HCT116 (cell line): ENCODE measurements at regions not wholly inside any gene's neighbourhood (a gene's known extent, or its start where the extent isn't known, plus 50 kb on each side); places are given as distances from the start of the nearest gene placed in this dataset.
"Not testable (repeated sequence)": the region's sequence is repeated elsewhere in the genome, so short reads cannot be mapped to it uniquely, and the experiment has no call there.

Experiments used
- EZH2 ChIP-seq: fragments of 200-600 bp; sonication (generic); IDR thresholded peaks from 2 replicates; pipeline ENCODE4 v1.6.1; 2017; ENCODE audit warnings: antibody characterized with exemption, mixed run types
- EZH2phosphoT487 ChIP-seq: fragments of 200-600 bp; IDR thresholded peaks from 2 replicates; pipeline ENCODE4 v1.6.1; 2018; ENCODE audit warnings: antibody characterized with exemption, borderline replicate concordance
- POLR2A ChIP-seq: IDR thresholded peaks from 2 replicates; pipeline ENCODE4 v1.7.0; 2011; ENCODE audit warnings: borderline replicate concordance; ENCODE audit not compliant: insufficient read depth, insufficient read length; ENCODE audit errors: extremely low read depth
- POLR2AphosphoS5 ChIP-seq: IDR thresholded peaks from 2 replicates; pipeline ENCODE4 v1.6.1; 2011; ENCODE audit warnings: mild to moderate bottlenecking, low read depth, low read length, moderate library complexity
- RAD21 ChIP-seq: IDR thresholded peaks from 2 replicates; pipeline ENCODE4 v1.6.1; 2012; ENCODE audit warnings: low read depth, mild to moderate bottlenecking
- SP1 ChIP-seq: IDR thresholded peaks from 2 replicates; pipeline ENCODE4 v1.6.1; 2012; ENCODE audit warnings: low read depth
- YY1 ChIP-seq: IDR thresholded peaks from 2 replicates; pipeline ENCODE4 v1.6.1; 2011; ENCODE audit warnings: low read length, low read depth, moderate library complexity, mild to moderate bottlenecking; ENCODE audit not compliant: insufficient replicate concordance; ENCODE audit errors: extremely low read depth
- TF ChIP-seq, protein P1 (sequence below), 3 experiments: fragments of 200-600 bp in 1 of 3; sonication (generic) in 1 of 3; IDR thresholded peaks in 2 of 3; conservative IDR thresholded peaks in 1 of 3; 2 replicates each; pipeline ENCODE4 v1.5.1; 2012 to 2017; ENCODE audit warnings: low read depth in 2 of 3, low read length in 2 of 3, antibody characterized with exemption in 1 of 3, borderline replicate concordance in 1 of 3, control low read depth in 1 of 3, mild to moderate bottlenecking in 1 of 3, mixed read lengths in 1 of 3, mixed run types in 1 of 3, moderate library complexity in 1 of 3; ENCODE audit not compliant: insufficient read depth in 1 of 3
- TF ChIP-seq, protein P2 (sequence below): IDR thresholded peaks from 2 replicates; pipeline ENCODE4 v1.6.1; 2012; ENCODE audit warnings: low read depth
- TF ChIP-seq, protein P3 (sequence below): IDR thresholded peaks from 2 replicates; pipeline ENCODE4 v1.6.1; 2011; ENCODE audit warnings: mild to moderate bottlenecking, low read length, moderate library complexity; ENCODE audit not compliant: insufficient replicate concordance; ENCODE audit errors: extremely low read depth

DNA sequence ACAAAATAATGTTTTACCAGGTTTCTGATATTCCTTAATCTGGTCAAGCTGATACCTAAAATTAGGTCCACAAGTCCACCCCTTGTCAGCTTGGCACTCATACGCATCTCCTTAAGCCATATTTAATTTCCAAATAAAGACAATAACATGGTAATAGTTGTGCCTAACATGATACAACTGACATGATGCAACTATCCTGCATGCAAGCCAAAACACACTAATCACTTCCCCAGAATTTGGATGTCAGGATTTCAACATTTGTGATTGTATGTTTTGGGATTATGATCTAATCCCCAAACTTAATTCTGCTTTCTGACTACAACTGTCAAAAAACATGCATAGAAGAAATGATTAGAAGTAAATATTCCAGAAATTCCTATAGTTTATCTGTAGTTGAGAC, 174.4 kb upstream of the ZNF92 start:
- not testable (repeated sequence) for TF ChIP-seq RAD21, POLR2AphosphoS5, POLR2A, EZH2phosphoT487, YY1, SP1, EZH2
- TF ChIP-seq, protein P1, sequence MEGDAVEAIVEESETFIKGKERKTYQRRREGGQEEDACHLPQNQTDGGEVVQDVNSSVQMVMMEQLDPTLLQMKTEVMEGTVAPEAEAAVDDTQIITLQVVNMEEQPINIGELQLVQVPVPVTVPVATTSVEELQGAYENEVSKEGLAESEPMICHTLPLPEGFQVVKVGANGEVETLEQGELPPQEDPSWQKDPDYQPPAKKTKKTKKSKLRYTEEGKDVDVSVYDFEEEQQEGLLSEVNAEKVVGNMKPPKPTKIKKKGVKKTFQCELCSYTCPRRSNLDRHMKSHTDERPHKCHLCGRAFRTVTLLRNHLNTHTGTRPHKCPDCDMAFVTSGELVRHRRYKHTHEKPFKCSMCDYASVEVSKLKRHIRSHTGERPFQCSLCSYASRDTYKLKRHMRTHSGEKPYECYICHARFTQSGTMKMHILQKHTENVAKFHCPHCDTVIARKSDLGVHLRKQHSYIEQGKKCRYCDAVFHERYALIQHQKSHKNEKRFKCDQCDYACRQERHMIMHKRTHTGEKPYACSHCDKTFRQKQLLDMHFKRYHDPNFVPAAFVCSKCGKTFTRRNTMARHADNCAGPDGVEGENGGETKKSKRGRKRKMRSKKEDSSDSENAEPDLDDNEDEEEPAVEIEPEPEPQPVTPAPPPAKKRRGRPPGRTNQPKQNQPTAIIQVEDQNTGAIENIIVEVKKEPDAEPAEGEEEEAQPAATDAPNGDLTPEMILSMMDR (IDR thresholded peaks at IDR 0.05 in 2 of 3, conservative IDR thresholded peaks at IDR 0.05 in 1 of 3; ENCODE audit: borderline replicate concordance in 1 of 3, insufficient read depth in 1 of 3, low read depth in 2 of 3, low read length in 2 of 3), result not testable (repeated sequence)
- TF ChIP-seq, protein P2, sequence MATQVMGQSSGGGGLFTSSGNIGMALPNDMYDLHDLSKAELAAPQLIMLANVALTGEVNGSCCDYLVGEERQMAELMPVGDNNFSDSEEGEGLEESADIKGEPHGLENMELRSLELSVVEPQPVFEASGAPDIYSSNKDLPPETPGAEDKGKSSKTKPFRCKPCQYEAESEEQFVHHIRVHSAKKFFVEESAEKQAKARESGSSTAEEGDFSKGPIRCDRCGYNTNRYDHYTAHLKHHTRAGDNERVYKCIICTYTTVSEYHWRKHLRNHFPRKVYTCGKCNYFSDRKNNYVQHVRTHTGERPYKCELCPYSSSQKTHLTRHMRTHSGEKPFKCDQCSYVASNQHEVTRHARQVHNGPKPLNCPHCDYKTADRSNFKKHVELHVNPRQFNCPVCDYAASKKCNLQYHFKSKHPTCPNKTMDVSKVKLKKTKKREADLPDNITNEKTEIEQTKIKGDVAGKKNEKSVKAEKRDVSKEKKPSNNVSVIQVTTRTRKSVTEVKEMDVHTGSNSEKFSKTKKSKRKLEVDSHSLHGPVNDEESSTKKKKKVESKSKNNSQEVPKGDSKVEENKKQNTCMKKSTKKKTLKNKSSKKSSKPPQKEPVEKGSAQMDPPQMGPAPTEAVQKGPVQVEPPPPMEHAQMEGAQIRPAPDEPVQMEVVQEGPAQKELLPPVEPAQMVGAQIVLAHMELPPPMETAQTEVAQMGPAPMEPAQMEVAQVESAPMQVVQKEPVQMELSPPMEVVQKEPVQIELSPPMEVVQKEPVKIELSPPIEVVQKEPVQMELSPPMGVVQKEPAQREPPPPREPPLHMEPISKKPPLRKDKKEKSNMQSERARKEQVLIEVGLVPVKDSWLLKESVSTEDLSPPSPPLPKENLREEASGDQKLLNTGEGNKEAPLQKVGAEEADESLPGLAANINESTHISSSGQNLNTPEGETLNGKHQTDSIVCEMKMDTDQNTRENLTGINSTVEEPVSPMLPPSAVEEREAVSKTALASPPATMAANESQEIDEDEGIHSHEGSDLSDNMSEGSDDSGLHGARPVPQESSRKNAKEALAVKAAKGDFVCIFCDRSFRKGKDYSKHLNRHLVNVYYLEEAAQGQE, result not testable (repeated sequence)
- TF ChIP-seq, protein P3, sequence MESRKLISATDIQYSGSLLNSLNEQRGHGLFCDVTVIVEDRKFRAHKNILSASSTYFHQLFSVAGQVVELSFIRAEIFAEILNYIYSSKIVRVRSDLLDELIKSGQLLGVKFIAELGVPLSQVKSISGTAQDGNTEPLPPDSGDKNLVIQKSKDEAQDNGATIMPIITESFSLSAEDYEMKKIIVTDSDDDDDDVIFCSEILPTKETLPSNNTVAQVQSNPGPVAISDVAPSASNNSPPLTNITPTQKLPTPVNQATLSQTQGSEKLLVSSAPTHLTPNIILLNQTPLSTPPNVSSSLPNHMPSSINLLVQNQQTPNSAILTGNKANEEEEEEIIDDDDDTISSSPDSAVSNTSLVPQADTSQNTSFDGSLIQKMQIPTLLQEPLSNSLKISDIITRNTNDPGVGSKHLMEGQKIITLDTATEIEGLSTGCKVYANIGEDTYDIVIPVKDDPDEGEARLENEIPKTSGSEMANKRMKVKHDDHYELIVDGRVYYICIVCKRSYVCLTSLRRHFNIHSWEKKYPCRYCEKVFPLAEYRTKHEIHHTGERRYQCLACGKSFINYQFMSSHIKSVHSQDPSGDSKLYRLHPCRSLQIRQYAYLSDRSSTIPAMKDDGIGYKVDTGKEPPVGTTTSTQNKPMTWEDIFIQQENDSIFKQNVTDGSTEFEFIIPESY, result not testable (repeated sequence)
